Amniotic stem cell (primary cell): ENCODE measurements at regions not wholly inside any gene's neighbourhood (a gene's known extent, or its start where the extent isn't known, plus 50 kb on each side); places are given as distances from the start of the nearest gene placed in this dataset.
"Not testable (repeated sequence)": the region's sequence is repeated elsewhere in the genome, so short reads cannot be mapped to it uniquely, and the experiment has no call there.

ENCODE experiments used
- DNase-seq: peaks from one replicate; lab custom pipeline; 2025; lab: John Stamatoyannopoulos, UW

GRCh38 chr12:87679251-87679650 is 349.9 kb downstream of the C12orf50 start:
- no peak for DNase-seq

- DNase-seq = no peak
Observed at GRCh38 chr12:87678453-87678852, 350.7 kb downstream of the C12orf50 start.

GRCh38 chr12:87676731-87677130 is 352.5 kb downstream of the C12orf50 start:
- no peak for DNase-seq

DNA sequence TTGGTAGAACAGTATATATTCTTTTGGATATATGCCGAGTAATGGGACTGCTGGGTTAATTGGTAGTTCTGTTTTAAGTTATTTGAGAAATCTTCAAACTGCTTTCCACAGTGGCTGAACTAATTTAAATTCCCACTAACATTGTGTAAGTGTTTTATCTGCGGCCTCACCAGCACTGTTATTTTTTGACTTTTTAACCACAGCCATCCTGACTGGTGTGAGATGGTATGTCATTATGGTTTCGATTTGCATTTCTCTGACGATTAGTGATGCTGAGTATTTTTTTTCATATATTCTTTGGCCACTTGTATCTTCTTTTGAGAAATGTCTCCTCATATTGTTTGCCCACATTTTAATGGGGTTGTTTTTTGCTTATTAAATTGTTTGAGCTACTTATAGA is 357.4 kb downstream of the C12orf50 start:
- no peak for DNase-seq

- no peak for DNase-seq
Observed at GRCh38 chr12:87670448-87670847, 358.8 kb downstream of the C12orf50 start.

GRCh38 chr12:87667378-87667777 is 361.8 kb downstream of the C12orf50 start:
- no peak for DNase-seq

DNA sequence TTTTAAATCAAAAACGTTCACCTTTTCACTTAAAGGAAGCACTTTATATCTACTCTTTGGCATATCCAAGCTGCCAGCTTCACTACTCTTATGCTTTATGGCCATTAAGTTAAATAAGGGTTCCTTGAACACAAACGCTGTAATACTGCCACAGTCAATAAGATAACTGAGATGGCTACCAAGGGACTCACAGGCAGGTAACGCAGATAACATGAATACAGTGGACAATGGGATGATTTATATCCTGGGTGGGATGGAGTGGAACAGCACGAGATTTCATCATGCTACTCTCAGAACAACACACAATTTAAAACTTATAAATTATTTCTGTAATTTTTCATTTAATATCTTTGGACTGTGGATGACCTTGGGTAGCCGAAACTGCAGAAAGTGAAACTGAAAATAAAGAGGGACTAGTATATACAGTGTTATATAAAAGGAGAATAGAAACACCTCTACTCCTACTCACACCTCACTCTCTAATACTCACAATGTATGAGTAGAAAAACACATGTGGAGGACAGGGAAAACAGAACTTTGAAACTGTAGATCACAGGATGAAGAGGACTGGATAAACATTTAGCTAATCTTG is 367.3 kb downstream of the C12orf50 start:
- no peak for DNase-seq

DNA sequence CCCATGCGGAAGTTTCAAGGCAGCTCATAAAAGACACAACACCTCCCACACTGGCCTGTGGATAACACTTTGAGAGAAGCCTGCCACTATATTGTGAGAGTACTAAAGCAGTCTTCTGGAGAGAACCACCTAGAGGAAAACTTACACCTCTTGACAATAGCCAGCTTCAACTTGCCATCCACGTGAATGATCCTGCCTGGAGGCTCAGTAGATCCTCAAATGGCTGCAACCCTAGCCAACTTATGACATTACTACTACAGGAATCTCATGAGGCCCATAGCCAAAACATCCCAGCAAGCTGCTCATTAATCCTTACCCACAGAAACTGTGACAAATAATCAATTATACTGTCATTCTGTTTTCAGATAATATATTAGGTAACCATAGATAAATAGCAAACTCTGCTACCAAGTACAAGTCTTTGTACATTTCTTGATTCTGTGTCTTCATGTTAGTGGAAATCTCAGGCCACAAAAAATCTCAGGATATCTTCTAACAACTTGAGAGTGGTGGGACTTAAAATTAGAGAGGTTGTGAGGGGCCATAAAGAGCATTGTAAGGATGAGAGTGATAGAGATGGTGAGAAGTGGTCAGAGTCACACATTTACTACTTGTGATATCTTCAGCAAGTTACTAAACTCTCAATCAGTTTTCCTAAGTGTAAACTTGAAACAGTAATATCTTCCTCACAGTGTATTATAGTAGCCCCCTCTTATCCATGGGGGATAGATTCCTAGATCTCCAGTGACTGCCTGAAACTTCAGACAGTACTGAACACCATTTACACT is 368.0 kb downstream of the C12orf50 start:
- DNase-seq = no peak

- DNase-seq = no peak
Observed at GRCh38 chr12:87660291-87660690, 368.9 kb downstream of the C12orf50 start.

- no peak for DNase-seq
Observed at GRCh38 chr12:87656311-87656710, 372.9 kb downstream of the C12orf50 start.

DNA sequence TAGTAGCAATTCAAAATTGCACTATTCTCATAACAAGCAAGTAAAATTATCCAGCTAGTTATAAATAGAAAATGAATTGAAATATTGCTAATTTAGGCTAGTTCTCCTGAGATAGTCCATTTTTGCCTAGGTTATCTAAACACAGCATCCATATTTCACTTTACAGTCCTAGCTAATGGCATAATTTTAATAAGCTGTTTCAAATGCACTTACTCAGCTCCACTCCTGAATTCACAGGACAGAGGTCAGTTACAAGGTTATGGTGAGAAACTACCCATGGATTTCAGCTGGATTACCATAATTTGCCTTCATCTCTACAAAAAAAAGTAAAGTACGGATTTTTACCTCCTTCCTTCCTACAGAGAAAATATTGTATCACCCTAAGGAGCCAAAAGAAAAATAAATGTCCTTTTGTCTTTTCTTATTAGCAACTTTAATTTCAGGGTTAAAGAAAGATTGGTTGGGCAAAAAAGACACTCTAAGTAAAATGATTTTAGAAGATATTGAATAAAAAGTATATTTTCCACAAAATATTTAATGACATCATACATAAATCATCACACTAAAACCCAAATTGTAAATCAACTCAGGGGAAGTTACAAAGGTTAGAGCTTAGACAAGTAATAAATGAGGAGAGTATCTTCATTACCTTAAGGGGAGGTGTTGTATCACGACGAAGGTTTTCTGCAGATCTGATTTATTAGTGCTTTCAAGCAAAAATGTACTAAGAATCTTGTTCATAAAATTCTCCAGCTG is 377.4 kb downstream of the C12orf50 start:
- DNase-seq = no peak

DNA sequence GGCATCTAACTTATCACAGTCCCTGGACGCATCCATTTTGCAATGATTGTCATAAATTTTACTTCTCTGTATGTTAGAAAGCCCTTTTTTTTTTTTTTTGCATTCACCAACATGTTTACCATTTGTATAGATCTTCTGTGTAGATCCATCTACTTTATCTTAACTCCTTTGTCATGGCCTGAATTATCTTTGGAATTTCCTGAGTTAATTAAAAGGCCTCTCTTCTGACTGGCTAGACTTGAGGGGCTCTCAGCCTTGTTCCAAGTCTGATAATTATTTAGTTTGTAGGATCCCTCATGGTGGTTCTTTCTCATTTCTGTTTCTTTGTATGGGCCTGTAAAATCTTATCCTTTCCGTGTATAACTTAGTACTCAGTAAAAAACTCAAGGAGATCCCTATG is 387.0 kb downstream of the C12orf50 start:
- no peak for DNase-seq

DNA sequence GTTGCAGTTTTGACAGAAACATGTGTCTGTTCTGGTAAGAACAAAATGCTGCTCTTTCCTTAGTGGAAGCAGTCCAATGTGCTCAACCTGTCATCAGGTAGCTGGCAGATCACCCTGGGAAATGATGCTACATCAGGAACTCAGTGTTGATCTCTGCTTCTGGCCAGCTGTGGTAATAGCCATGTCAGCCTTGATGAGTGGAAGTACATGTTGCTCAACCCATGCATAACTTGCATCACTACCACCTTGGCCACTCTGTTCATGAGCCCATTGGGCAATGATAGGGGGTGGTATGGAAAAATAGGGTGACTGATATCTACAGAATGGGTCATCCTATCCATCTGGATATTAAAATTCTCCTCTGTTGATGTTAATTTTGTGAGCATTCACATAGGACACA is 411.0 kb downstream of the C12orf50 start:
- DNase-seq = no peak

- DNase-seq = no peak
Observed at GRCh38 chr12:87612996-87613395, 416.2 kb downstream of the C12orf50 start.

DNA sequence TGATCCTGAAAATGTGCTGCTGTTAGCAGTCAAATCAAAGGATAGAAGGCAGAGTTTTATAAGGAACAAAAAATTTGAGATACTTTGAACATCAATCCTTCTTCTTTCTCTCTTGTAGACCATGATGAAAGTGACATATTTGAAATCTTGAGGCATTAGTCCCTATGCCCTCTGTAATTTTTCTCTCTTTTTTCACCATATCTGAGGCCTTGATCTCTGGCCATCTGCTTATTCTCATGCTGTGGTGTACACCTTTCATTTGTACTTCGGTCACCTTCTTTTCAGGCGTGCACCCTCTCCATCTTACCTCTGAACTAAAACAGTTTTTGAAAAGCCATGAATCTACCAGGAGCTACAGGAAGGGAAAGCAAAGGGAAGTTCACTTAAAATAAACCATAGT is 420.9 kb downstream of the C12orf50 start:
- no peak for DNase-seq

GRCh38 chr12:87603727-87604126 is 425.5 kb downstream of the C12orf50 start:
- DNase-seq = no peak

DNA sequence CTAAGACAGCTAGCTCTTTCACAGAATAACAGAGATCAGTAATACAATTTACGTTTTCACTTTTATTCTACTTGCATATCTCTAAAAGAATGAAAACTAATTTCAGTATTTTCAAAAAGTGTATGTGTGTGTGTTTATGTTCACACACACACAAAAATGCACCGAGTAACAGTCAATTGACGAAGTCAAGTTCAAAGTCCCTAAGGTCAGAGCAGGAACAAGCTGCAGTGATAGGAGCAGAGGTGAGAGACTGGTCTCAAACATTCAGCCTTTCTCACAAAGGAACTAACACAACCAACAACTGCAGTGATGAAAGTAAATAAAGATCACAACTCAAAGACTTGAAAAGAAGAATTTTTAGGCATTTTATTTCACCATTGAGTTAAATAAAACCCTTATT is 429.7 kb downstream of the C12orf50 start:
- DNase-seq = no peak

- no peak for DNase-seq
Observed at GRCh38 chr12:87597114-87597513, 432.1 kb downstream of the C12orf50 start.

DNA sequence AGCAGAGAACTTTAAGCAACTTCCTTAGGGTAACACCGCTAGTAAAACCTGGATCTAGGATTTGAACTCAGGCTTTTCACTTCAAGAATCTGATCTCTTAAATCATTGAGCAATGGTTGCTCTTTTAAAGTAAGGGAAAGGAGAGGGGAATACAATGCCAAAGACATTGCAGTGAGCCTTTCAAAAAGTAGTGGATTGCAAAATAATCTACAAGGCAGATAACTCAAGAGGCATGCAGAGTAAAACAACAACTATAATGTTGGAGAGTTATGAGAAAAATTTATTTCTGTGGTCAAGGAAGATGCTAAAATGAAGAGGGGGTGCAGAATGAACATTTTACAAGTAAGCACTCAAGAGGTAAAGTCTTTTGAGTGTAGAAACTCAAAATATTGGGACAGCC is 432.6 kb downstream of the C12orf50 start:
- no peak for DNase-seq

- DNase-seq = no peak
Observed at GRCh38 chr12:87596134-87596533, 433.1 kb downstream of the C12orf50 start.

GRCh38 chr12:87585882-87586557 is 443.2 kb downstream of the C12orf50 start:
- no peak for DNase-seq

DNA sequence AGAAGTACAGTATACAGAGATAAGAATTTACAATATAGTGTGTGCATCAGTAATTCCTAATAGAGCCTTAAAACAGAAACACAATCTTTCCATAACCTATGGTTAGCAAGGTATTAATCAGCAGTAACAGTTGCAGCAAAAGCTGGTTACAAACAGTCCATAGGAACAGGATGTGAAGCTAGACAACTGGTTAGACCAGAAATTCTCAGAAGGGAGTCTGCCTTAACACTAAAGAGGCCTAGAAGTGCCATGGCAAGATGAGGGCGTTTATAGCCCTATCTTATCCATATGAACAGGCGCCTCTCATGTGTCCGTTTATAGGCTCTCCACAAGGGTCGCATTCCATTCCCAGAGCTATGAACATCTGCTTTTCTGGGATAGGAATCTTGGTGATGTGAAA is 450.1 kb downstream of the C12orf50 start:
- not testable (repeated sequence) for DNase-seq

DNA sequence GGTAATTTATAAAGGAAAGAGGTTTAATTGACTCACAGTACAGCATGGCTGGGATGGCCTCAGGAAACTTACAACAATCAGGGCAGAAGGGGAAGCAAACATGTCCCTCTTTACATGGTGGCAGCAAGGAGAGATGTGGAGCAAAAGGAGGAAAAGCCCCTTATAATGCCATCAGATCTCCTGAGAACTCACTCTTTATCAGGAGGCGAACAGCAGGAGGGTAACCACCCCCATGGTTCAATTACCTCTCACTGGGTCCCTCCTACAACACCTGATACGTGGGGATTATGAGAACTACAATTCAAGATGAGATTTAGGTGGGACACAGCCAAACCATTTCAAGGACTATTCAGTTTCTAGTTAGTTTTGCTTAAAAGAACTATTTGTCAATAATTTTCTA is 453.3 kb downstream of the C12orf50 start:
- no peak for DNase-seq
